CD1c-positive myeloid dendritic cell (primary cell): ENCODE measurements at regions not wholly inside any gene's neighbourhood (a gene's known extent, or its start where the extent isn't known, plus 50 kb on each side); places are given as distances from the start of the nearest gene placed in this dataset.
A peak's percentile ranks its signal among the peaks of the same experiment; 100 is the strongest.

Experiments used
- DNase-seq: peaks from one replicate; pipeline ENCODE4 v3.0.0-alpha.2; 2016; ENCODE audit errors: extremely low spot score

DNA sequence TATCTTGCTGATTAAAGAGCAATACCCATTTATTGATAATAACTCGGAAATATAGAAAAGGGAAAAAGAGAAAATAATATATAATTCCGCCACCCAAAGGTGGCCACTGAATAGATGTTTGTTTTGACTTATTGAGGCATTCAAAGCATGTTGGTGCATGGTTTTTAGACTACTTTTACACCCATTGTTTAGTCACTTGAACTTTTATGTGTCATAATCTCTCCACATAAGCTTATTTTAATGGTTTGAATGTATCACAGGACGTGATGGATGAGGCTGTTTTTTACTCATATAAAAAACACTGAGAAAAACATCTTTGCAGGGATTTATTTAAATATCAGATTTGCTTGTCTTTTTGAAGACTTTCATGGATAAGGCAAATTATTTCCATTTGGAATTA is 120.4 kb downstream of the ACKR3 start:
- DNase-seq = no peak

DNA sequence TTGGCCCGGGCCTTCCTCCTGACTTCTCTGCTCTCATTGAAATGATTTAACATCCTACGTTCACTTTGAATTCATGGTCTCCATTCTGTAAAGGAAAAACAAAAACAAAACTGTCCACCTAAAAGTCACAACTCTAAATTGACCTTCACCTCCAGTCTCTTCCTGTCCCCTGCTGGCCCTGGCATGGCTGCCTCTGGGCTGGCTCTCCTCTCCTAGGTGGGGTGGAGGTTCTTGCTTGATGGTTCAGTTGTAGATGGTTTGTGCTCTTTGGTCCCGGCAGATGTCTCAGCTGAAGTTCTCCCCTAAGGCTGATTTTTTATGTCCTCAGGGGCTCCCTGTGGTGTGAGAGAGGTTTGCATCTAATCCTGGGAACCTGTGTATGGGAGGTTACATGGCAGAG is 121.1 kb downstream of the ACKR3 start:
- DNase-seq = no peak

DNA sequence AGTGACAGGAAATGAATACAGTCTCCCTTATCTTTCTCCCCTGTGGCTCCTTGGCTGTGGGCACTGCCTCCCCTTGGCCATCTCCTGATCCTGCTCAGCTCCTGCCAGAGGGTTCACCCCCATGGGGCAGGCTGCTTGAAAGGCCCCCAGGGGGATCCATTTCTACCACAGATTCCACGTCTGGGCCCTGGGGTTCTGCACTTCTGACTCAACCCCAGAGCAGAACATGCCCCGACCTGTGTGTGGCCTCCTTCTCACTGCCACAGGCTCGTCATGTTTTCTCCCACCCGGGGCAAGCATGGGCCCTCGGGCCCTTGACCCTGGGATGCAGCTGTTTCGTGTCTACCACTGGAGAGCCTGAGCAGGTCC is 122.2 kb downstream of the ACKR3 start:
- no peak for DNase-seq

DNA sequence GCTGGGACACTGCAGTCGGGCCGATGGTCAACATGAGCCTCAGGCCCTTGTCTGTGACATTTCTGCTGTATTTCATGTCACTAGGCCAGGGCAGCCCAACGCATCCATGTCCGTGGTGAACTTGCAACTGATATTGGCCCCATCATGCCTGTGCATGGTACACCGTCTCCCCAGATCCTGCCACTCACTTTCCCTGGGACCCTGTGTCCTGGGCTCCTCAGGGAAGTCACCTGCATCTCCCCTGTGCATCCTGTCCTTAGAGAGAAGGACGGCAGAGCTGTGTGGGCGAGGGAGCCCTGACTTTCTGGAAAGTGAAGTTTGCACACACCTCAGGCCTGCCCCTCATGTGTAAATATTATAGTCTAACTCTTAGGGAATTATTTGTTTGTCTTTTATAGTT is 123.3 kb downstream of the ACKR3 start:
- DNase-seq = no peak

DNA sequence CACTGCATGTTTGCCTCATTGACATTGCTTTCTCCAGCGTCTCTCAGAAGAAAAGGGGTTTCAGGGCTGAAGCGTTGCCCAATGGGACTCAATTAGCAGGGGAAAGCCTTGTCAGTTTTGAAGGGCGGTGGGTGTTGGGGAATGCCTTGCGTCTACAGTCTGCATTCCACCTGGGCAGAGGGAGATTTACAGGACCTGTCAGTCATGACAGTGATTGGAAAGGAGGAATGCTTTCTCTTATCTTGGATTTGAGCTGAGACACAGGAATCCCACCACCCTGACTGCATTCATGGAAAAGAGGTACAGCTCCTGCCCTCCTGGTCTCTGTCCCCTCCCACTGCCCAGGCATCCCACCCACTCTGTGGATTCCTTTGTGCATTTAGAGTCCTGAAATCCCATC is 123.9 kb downstream of the ACKR3 start:
- no peak for DNase-seq

DNA sequence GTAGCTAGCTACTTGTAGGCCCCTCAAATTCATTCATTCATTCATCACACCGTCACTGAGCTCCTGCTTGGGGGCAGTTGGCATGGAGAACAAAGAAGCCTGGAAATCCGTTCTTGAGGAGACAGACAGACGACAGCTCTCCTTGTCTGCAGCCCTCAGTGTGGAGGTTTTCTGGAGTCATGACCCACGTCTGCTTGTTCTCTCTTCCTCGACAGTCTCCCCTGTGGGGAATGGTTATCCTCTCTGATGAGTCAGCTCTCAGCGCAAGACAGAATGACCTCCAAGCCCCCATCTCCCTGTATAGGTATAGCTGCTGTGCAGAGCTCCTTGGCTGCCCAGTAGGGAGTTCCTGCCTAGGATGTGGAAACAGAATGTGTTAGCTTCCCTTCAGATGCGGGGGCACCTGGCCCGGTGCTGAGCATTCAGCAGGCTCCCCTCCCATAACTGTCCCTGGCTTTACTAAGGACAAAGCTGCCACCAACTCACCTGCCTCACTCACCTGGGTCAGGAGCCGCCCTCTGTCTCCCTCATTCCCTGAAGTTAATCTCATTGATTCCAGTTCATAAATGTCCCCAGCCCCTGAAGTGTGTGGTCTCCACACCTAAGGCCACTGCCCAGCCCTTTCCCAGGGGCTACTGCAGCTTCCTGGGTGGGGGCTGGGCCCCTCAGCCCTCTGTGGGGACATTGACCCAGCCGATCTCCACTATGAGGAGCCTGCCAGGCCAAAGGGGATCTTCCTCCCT is 124.7 kb downstream of the ACKR3 start:
- DNase-seq = no peak

DNA sequence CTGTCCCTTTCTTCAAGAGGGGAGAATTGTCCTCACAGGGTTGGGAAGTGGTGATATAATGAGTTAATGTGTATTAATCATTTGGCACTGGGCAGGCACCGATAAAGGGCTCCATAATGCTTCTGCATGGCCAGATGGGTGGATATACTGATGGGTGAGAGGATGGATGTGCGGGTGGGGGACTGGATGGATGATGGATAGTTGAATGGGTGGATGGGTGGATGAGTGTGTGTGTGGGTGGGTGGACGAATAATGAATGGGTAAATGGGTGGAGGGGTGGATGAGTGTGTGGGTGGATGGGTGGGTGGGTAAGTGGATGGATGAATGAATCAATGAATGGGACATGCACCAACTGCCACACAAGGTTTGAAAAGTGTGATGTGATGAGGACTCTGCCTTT is 127.2 kb downstream of the ACKR3 start:
- DNase-seq = no peak

DNA sequence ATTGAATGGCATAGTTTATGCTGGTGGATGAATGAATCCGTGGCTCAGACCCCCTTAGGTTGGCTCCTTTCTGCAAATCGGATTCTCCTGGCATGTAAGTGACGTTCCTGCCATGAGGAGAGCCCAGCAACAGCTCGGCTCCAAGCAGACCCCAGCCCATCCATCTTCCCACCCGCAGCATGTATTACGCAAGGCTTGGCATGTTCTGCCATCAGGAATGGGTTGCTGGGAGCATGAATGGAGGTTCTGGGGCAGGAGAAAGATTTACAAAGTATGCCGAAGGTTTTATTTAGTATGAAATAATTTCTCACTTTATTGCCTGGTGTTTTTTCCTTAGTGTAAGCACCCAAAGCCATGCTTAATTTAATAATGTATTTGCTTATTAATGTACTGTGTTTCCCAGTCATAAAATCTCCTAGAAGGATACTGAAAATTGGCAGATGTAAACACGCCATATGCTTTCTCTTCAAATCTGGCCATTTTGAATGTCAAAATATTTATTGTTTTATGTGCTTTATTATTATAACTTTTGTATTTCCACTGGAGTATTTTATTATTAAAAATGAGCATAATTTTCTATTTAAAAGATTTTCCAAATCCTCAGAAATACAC is 128.5 kb downstream of the ACKR3 start:
- no peak for DNase-seq

DNA sequence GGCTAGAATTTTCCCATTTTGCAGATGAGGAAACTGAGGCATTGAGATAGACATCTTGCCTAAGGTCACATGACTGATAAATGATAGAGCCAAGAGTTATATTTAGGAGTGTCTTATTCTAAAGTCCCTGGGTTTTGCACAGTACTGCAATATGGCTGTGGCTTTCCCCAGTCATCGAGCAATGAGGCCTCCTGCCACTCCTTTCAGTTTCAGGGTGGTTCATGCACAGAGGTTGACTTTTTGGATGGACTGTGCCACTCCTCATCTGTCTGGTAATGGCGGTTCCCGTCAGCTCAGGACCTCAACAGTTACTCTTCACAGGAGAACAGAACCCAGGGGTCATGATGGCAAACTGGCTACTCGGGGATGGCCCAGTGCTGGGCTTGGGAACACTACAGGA is 131.1 kb downstream of the ACKR3 start:
- no peak for DNase-seq

DNA sequence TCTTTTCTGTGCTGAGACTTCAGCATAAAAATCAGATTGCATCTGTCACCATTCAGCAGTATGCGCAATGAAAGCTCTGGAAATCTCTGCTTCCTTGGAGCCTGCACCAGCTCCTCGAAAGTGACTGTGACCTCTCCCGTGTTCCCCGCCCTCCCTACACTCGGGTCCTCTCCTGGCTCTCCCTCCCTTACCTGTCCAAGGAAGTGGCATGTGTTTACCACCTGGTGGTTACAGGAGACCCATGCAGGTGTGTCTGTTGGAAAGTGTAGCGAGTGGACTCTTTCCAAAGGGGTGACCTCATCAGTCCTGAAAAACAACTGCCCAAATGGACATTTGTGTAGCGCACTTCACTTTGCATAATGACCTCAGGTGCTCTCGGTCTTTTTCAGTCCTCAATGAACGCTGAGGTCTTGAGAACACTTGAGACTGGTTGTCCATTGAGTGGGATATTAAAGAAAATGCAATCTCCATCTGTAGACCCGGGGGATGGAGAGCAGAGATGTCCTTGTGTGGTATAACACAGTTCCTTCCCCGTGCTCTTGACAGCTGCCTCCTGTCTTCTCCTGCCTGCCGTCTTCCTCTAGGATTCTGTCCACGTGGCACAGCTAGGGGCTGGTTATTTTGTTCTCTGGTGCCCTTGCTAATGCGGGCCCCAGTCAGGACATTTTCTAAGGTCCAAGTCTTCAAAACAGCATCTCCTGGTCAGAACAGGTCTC is 133.2 kb downstream of the ACKR3 start:
- DNase-seq = no peak

DNA sequence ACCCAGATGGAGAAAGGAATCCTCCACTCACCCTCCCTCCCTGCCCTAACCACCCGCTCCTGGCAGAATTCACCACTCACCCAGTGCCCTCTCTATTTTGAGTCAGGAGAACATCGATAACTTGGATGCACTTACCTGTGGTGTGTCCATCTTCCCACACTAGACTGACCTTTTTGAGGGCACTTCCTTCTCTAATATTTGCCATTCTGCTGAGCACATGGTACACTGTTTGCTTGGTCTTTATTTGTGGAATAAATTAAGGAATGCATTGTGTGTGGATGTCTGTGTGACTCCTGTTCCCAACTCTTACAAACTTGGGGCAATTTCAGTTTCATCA is 133.7 kb downstream of the ACKR3 start:
- DNase-seq = no peak

DNA sequence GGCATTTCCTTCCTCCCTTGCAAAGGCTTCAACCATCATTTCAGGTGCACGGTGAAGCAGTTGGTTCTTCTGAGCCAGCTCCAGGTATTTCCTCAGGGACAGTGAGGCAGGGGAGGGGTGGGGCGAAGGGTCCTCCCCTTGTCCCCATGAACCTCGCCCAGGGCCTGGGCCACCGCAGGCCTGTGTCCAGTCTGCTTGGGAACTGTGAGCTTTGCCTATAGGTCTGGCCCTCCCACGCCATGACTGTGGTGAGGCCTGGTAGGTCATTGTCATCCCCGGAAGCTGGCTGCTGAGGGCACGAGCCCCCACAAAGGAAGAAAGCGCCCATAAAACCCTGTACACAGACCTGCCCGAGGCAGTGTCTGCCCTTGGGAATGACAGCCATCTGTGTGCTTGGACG is 134.3 kb downstream of the ACKR3 start:
- DNase-seq = no peak

DNA sequence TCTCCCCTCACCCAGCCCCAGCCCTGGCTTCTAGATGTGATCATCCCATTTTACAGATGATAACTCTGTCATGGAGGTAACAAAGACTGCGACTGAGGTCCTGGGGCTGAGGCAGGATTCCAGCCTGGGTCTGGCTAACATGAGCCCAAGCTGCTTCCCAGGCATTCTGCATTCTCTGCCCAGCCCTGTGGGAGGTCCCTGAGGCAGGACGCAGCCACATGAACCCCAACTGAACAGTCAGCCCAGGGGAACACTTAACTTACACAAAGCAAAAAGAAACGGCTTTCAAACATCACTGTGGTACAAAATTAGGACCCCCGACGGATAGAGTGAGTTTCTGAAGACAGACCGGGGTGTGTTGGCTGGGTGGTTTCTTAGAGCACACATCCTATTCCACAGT is 135.3 kb downstream of the ACKR3 start:
- DNase-seq = no peak

DNA sequence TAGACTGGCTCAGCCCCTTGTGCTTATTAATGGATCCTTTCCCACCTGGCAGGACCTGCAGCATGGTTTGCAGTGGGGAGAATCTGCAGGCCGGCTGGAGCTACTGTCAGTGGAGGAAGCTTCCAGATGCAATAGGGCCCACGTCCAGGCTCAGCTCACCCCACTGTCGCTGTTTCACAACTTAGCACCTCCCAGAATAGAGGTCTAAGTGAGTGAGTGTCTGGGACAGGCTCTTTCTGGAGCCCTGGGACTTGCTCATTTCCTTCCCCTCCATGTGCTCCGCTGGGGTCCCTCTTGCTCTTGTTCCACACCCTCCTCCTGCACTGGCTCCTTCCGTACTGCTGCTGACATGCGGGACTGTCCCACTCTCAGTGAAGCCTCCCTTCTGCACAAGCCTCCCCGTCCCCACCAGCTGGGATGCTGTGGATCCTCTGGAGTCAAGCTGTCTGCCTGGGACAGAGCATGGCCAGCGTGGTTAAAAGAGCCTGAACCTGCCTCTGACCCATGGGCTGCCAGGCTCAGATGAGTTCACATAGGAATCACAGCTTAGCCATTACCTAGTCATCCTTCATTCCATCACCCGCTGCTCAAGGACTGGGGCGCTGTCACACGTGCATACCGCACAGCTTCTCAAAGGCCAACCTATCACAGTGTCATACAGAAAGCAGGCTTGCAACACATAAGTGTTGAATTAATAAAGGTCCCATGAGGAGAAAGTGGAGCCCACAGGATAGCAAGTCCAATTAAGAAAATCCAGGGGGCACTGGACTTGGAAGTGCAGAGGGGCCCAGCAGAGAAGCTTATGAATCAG is 135.9 kb downstream of the ACKR3 start:
- DNase-seq = peak; percentile 7

DNA sequence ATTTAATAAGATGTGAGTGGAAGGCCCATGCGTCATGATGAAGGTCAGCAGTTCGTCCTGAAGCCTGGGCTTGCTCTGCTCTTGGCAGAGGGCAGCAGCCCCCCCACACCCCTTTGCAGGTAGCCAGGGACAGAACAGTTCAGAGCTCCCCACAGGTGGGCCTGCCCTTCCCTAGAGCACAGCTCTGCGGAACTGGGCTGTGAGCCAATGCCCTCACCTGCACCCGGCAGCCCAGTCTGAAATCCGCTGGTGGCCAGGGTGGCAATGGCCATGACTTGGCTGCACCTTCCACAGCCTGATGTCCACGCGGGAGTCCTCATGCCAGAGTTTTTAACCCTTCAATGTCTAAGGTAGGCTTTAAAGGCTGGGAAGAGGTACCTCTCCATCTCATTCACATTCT is 136.7 kb downstream of the ACKR3 start:
- DNase-seq = no peak

DNA sequence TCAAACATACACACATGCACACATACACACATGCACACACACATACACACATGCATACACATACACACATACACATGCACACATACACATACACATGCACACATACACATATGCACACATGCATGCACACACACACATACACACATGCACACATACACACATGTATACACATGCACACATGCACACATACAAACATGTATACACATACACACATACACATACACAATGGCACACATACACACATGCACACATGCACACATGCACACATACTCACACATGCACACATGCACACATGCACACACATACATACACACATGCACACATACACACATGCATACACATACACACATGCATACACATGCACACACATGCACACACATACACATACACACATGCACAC is 137.2 kb downstream of the ACKR3 start:
- DNase-seq = no peak

DNA sequence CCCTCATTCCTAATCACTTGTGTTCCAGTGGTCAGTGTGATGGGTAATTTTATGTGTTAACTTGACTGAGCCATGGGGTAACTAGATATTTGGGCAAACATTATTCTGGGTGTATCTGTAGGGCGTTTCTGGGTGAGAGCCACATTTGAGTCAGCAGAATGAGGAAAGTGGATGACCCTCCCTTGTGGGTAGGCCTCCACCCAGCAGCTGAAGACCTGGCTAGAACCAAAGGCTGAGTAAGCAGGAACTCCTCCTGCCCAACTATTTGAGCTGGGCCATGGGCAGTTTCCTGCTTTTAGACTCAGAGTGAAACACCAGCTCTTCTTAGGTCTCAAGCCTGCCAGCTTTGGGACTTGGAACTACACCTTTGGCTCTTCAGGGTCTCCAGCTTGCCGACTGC is 141.8 kb downstream of the ACKR3 start:
- peak; percentile 49 for DNase-seq

DNA sequence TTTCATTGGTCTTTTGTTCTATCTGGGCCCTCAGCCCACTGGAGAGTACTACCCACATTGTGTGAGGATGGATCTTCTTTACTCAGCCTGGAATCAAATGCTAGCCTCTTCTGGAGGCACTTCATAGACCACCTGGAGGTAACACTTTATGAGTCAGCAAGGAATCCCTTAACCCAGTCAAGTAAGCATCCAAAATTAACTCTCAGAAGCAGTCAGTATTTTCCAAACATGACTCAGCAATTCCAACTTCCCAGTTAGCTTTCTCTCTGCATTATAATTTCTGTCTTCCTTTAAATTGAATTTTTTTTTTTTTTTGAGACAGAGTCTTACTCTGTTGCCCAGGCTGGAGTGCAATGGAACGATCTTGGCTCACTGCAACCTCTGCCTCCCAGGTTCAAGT is 142.7 kb downstream of the ACKR3 start:
- DNase-seq = peak; percentile 48

DNA sequence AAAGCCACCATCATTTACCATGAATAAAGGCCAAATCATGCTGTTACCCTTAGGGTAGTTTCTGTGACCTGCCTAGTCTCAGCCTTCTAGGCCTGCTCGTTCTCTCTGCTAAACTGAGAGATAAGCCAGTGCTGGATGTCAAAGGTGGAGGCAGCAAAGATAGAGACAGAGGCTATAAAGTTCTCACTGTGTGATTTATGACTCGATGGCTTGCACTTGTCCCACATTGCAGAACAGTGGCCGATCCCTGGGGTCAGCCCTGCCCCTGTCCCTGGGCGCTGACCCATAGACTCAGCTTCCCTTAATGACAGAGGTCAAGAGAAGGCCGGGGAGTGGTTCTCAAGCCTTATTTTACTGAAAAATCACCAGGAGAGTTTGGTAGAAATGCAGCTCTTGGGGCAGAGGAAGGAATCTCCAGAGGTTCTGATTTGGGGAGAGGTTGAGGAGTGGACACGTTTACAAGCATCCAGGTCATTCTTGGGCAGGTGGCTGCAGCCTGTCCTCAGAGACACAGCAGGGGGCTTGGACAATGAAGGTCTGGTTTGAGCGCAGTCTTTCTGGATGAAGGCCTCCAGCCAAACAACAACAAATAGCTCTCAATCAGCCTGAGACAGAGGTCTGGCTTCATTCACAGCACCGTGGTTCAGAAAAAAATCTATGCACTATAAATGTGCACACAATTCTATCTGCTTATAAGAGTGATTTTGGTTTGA is 143.5 kb downstream of the ACKR3 start:
- DNase-seq = no peak

DNA sequence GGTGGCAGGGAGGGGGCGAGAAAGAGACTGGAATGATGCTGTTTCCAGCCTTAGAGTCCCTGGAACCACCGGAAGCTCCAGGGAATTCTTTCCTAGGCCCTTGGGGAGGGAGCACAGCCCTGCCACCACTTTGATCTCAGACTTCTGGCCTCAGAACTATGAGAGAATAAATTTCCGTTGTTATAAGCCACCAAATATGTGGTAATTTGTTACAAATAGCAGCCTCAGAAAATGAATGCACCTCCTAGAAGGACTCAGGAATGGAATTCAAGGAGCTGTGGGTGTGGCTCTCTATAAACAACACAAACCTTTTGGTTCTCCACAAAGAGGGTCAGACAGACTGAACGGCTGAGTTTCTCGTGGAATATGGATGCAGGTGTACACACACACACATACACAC is 144.5 kb downstream of the ACKR3 start:
- no peak for DNase-seq

DNA sequence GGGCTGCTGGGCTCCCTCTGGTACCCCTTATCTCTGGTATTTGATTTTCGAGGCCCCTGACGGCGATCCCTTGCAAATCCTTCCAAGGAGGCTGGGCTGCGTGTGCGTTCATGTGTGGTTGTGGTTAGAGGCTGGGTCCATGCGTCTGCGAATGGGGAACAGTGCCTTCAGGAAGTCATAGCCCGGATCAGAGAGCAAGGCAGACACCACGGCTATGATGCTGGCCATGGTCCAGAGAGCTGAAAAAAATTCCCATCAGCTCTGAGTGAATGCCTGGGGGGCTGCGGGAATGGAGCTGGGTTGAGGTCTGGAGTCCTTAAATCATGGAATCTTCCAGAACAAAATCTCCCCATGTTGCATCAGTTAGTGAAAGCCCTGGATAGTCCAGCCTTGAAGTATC is 145.5 kb downstream of the ACKR3 start:
- DNase-seq = peak; percentile 46

DNA sequence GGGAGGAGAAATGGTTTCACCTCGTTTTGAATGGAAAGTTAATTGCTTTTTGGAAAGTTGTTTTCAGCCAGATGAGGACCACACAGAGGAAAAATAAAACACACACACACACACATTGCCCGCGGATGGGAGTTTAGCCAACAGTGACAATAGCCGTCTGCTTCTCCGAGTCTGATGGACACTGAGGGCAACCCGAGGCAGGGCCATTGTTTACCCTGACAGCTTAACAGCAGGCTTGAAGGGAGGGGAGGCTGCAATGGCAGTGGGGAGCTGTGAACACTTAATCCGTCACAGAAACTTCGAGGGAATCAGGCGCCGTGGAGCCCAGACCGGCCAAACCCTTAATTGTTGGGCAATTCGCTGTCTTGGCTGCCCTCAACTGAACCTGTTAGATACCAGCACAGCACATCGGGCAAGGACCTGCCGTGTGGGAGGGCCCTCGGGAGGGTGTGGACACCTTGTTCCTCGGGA is 145.9 kb downstream of the ACKR3 start:
- no peak for DNase-seq
